PC-9 (cell line): ENCODE measurements at regions not wholly inside any gene's neighbourhood (a gene's known extent, or its start where the extent isn't known, plus 50 kb on each side); places are given as distances from the start of the nearest gene placed in this dataset.

Source experiments
- CTCF ChIP-seq: fragments of 200-600 bp; sonication (generic); conservative IDR thresholded peaks from 2 replicates; pipeline ENCODE4 v1.6.1; 2017; ENCODE audit warnings: mixed run types, antibody characterized with exemption, mild to moderate bottlenecking, moderate library complexity
- EZH2 ChIP-seq: fragments of 200-600 bp; sonication (generic); IDR thresholded peaks from 2 replicates; pipeline ENCODE4 v1.8.0; 2017; ENCODE audit warnings: antibody characterized with exemption, low read depth

- TF ChIP-seq EZH2 (no peak), CTCF (no peak)
Measured at GRCh38 chr4:170464614-170465197, 374.9 kb upstream of the AADAT start.
